DND-41 (cell line): ENCODE measurements at regions not wholly inside any gene's neighbourhood (a gene's known extent, or its start where the extent isn't known, plus 50 kb on each side); places are given as distances from the start of the nearest gene placed in this dataset.

Source experiments
- ATAC-seq: fragments of 200-7000 bp; cut with Tn5 transposase; 3 replicates; pipeline ENCODE4 v1.9.1; 2021; ENCODE audit warnings: low read depth; ENCODE audit not compliant: insufficient read depth
- DNase-seq: peaks from one replicate; pipeline ENCODE4 v3.0.0-alpha.2; 2020
- H2AFZ ChIP-seq: 2 replicates; pipeline ENCODE4 v1.6.0; 2012; ENCODE audit warnings: low read depth, low read length
- H3K27ac ChIP-seq: 2 replicates; pipeline ENCODE4 v1.5.1; 2012; ENCODE audit warnings: low read length, inconsistent platforms
- H3K27me3 ChIP-seq: fragments of 200-600 bp; sonication (generic); 2 replicates; pipeline ENCODE4 v1.6.0; 2012; ENCODE audit warnings: low read length, mild to moderate bottlenecking, inconsistent platforms; ENCODE audit not compliant: insufficient read depth, poor library complexity
- H3K36me3 ChIP-seq: 2 replicates; pipeline ENCODE4 v1.5.1; 2012; ENCODE audit warnings: low read length, inconsistent platforms; ENCODE audit not compliant: insufficient read depth
- H3K4me1 ChIP-seq: 2 replicates; pipeline ENCODE4 v1.5.1; 2012; ENCODE audit warnings: mild to moderate bottlenecking, low read length; ENCODE audit not compliant: insufficient read depth
- H3K4me2 ChIP-seq: 2 replicates; pipeline ENCODE4 v1.6.0; 2012; ENCODE audit warnings: mild to moderate bottlenecking, moderate library complexity, low read length, inconsistent platforms; ENCODE audit not compliant: insufficient read depth
- H3K4me3 ChIP-seq, 2 experiments: fragments of 200-600 bp in 1 of 2; shearing (Covaris generic) in 1 of 2; 2 replicates each; pipeline ENCODE4 v1.5.1; 2012 to 2016; ENCODE audit warnings: inconsistent platforms in 2 of 2, low read length in 2 of 2, mild to moderate bottlenecking in 2 of 2, low read depth in 1 of 2, moderate library complexity in 1 of 2
- H3K79me2 ChIP-seq: 2 replicates; pipeline ENCODE4 v1.6.0; 2012; ENCODE audit warnings: low read length, inconsistent platforms; ENCODE audit not compliant: insufficient read depth
- H3K9ac ChIP-seq: 2 replicates; pipeline ENCODE4 v1.6.0; 2012; ENCODE audit warnings: low read depth, mild to moderate bottlenecking, inconsistent platforms, low read length, moderate library complexity
- H3K9me3 ChIP-seq: 2 replicates; pipeline ENCODE4 v1.5.1; 2012; ENCODE audit warnings: low read length, moderate library complexity, mild to moderate bottlenecking, inconsistent platforms; ENCODE audit not compliant: insufficient read depth, severe bottlenecking
- H4K20me1 ChIP-seq: 2 replicates; pipeline ENCODE4 v1.6.0; 2012; ENCODE audit warnings: low read length; ENCODE audit not compliant: insufficient read depth
- EZH2 ChIP-seq: IDR thresholded peaks from 3 replicates; pipeline ENCODE4 v1.6.1; 2012; ENCODE audit warnings: borderline replicate concordance, low read depth, mild to moderate bottlenecking, moderate library complexity, low read length, inconsistent platforms; ENCODE audit not compliant: severe bottlenecking
- TF ChIP-seq, protein P1 (sequence below): IDR thresholded peaks from 2 replicates; pipeline ENCODE4 v1.5.1; 2012; ENCODE audit warnings: borderline replicate concordance, low read length, moderate library complexity, mild to moderate bottlenecking; ENCODE audit not compliant: poor library complexity, severe bottlenecking; ENCODE audit errors: extremely low read depth

DNA sequence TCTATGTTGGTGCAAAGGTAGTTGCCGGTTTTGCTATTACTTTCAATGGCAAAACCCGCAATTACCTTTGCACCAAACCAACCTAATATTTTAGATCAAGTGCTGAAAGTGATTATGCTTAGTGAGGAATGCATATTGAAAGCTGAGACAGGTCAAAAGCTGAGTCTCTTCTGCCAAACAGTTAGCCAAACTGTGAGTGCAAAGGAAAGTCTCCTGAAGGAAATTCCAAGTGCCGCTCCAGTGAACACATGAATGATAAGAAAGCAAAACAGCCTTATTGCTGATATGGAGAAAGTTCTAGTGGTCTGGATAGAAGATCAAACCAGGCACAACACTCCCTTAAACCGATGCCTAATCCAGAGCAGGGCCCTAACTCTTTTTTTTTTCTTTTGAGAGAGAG lies 83.1 kb upstream of the ERRFI1 start:
- Histone ChIP-seq H3K4me2 (no peak overlapping the region), H4K20me1 (no peaks in the 10 kb centered on the region), H3K9ac (no peak overlapping the region), H3K4me1 (no peaks in the 10 kb centered on the region), H3K9me3 (no peaks in the 10 kb centered on the region), H3K27ac (no peak overlapping the region), H2AFZ (no peak overlapping the region), H3K4me3 (no peak overlapping the region), H3K79me2 (no peaks in the 10 kb centered on the region), H3K27me3 (peaks cover 3% of the 10 kb centered on the region), H3K36me3 (no peaks in the 10 kb centered on the region)
- TF ChIP-seq EZH2, result no peak
- TF ChIP-seq, protein P1, sequence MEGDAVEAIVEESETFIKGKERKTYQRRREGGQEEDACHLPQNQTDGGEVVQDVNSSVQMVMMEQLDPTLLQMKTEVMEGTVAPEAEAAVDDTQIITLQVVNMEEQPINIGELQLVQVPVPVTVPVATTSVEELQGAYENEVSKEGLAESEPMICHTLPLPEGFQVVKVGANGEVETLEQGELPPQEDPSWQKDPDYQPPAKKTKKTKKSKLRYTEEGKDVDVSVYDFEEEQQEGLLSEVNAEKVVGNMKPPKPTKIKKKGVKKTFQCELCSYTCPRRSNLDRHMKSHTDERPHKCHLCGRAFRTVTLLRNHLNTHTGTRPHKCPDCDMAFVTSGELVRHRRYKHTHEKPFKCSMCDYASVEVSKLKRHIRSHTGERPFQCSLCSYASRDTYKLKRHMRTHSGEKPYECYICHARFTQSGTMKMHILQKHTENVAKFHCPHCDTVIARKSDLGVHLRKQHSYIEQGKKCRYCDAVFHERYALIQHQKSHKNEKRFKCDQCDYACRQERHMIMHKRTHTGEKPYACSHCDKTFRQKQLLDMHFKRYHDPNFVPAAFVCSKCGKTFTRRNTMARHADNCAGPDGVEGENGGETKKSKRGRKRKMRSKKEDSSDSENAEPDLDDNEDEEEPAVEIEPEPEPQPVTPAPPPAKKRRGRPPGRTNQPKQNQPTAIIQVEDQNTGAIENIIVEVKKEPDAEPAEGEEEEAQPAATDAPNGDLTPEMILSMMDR, result no peak
- ATAC-seq (no peak), DNase-seq (no peak)

DNA sequence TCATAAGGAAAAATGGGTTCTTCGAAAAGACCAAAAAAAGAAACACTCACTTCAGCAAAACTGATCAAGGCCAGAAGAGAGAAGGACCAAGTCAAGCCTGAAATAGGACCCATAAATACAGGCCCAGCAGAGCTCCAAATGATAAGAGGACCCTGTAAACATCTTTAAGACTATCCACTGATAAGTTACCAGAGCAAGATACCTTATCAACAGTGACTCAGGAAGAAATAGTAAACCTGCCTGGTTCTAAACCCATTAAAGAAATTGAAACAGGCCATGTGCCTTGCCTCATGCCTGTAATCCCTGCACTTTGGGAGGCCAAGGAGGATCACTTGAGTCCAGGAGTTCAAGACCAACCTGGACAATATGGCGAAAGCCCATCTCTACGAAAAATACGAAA lies 81.8 kb upstream of the ERRFI1 start:
- Histone ChIP-seq H2AFZ (no peak overlapping the region), H3K4me2 (no peak overlapping the region), H3K9ac (no peak overlapping the region), H3K4me3 (no peak overlapping the region), H3K4me1 (no peaks in the 10 kb centered on the region), H3K27me3 (peaks cover 3% of the 10 kb centered on the region), H3K27ac (no peak overlapping the region), H4K20me1 (no peaks in the 10 kb centered on the region), H3K9me3 (no peaks in the 10 kb centered on the region), H3K79me2 (no peaks in the 10 kb centered on the region), H3K36me3 (no peaks in the 10 kb centered on the region)
- ATAC-seq (no peak), DNase-seq (no peak)
- TF ChIP-seq EZH2, result no peak
- TF ChIP-seq, protein P1, result no peak

DNA sequence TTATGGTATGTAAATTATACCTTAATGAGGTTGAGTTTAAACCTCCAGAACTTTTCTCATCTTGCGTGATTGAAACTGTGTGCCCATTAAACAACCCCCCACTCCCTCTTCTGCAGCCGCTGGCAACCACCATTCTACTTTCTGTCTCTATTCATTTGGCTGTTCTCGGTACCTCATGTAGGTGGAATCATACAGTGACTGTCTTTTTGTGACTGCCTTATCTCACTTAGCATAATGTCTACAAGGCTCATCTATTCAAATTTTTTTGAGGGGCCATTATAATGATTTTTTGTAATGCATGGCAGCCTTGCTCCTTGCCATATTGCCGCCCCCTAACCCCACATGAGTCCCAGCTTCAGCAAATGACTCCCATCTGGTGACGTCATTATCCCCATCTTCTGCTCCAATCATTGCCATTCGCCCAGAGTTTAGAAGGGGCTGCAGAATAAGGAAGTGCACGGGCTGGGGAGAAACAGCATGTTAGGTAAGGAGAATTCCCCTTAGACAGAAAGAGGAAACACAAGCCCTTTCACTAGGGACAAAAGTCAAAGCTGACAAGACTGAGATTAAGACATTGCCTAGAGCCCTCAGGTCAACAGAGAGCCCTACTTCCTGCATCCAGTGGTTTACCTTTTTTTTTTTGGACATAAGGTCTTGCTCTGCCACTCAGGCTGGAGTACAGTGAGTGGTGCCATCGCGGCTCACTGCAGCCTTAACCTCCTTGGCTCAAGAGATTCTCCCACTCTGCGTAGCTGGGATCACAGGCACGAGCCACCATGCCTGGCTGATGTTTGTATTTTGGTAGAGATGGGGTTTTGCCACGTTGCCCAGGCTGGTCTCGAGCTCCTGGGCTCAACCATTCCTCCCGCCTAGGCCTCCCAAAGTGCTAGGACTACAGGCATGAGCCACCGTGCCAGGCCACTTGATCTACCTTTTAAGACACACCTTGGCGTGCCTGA lies 78.4 kb upstream of the ERRFI1 start:
- ATAC-seq (no peak), DNase-seq (no peak)
- Histone ChIP-seq H3K9me3 (no peaks in the 10 kb centered on the region), H3K79me2 (no peaks in the 10 kb centered on the region), H3K36me3 (no peaks in the 10 kb centered on the region), H3K4me3 (no peak overlapping the region), H3K27me3 (peaks cover 3% of the 10 kb centered on the region), H4K20me1 (no peaks in the 10 kb centered on the region), H3K4me2 (no peak overlapping the region), H3K4me1 (no peaks in the 10 kb centered on the region), H3K9ac (no peak overlapping the region), H2AFZ (no peak overlapping the region), H3K27ac (no peak overlapping the region)
- TF ChIP-seq EZH2, result no peak
- TF ChIP-seq, protein P1, result no peak
